HEK293 (cell line): ENCODE measurements at regions not wholly inside any gene's neighbourhood (a gene's known extent, or its start where the extent isn't known, plus 50 kb on each side); places are given as distances from the start of the nearest gene placed in this dataset.

Experiments
- CTCF ChIA-PET: fragments of 350-600 bp; formaldehyde crosslinking; extraction: SDS; loops from one replicate; lab custom pipeline; 2021; ENCODE audit warnings: antibody characterized with exemption; lab: Yijun Ruan, JAX
- POLR2A ChIA-PET: fragments of 300-600 bp; formaldehyde crosslinking; extraction: SDS; loops from one replicate; lab custom pipeline; 2020; ENCODE audit warnings: antibody characterized with exemption, inconsistent platforms; lab: Yijun Ruan, JAX
- H3K27ac ChIP-seq: fragments of 200-500 bp; sonication (Bioruptor generic); 2 replicates; pipeline ENCODE4 v1.5.1; 2014; ENCODE audit warnings: low read depth, low read length, control low read depth, inconsistent platforms; ENCODE audit errors: extremely low read depth
- H3K36me3 ChIP-seq, 2 experiments: fragments of 200-500 bp in 1 of 2; sonication (Bioruptor generic) in 1 of 2; 1 replicate in 1 of 2; 2 replicates in 1 of 2; pipeline ENCODE4 v1.5.1; 2014 to 2017; ENCODE audit warnings: inconsistent platforms in 2 of 2, low read length in 2 of 2; ENCODE audit not compliant: control insufficient read depth in 2 of 2, insufficient read depth in 1 of 2
- H3K4me1 ChIP-seq: fragments of 200-500 bp; sonication (Bioruptor generic); 2 replicates; pipeline ENCODE4 v1.5.1; 2014; ENCODE audit warnings: mild to moderate bottlenecking, low read length, inconsistent platforms; ENCODE audit not compliant: control insufficient read depth, insufficient read depth
- H3K4me3 ChIP-seq: 2 replicates; pipeline ENCODE4 v1.5.1; 2011; ENCODE audit warnings: low read depth, mild to moderate bottlenecking, control low read depth, low read length, moderate library complexity
- H3K9me3 ChIP-seq: fragments of 200-500 bp; sonication (Bioruptor generic); 2 replicates; pipeline ENCODE4 v1.5.1; 2014; ENCODE audit warnings: low read depth, low read length, inconsistent platforms; ENCODE audit not compliant: control insufficient read depth, insufficient read depth
- KLF10 ChIP-seq: fragments of 450-650 bp; IDR thresholded peaks from 2 replicates; pipeline ENCODE4 v1.5.1; 2018; ENCODE audit warnings: missing biosample characterization, mild to moderate bottlenecking, missing genetic modification characterization
- KLF17 ChIP-seq: fragments of 450-650 bp; formaldehyde crosslinking; IDR thresholded peaks from 2 replicates; pipeline ENCODE4 v1.5.1; 2016; ENCODE audit warnings: missing biosample characterization, missing genetic modification characterization
- MZF1 ChIP-seq: fragments of 450-650 bp; formaldehyde crosslinking; IDR thresholded peaks from 2 replicates; pipeline ENCODE4 v1.5.1; 2017; ENCODE audit warnings: missing biosample characterization, missing genetic modification characterization, borderline replicate concordance
- SETDB1 ChIP-seq: IDR thresholded peaks from one replicate; pipeline ENCODE4 v1.6.1; 2017; ENCODE audit warnings: mild to moderate bottlenecking, low read length, moderate library complexity, mixed read lengths; ENCODE audit not compliant: insufficient read length
- SP3 ChIP-seq: fragments of 450-650 bp; formaldehyde crosslinking; IDR thresholded peaks from 2 replicates; pipeline ENCODE4 v1.5.1; 2016; ENCODE audit warnings: missing biosample characterization, missing genetic modification characterization
- TRIM28 ChIP-seq: IDR thresholded peaks from 2 replicates; pipeline ENCODE4 v1.6.1; 2011; ENCODE audit warnings: low read length, control low read depth, borderline replicate concordance
- ZBTB8A ChIP-seq: fragments of 450-650 bp; formaldehyde crosslinking; IDR thresholded peaks from 2 replicates; pipeline ENCODE4 v1.5.1; 2016; ENCODE audit warnings: missing biosample characterization, missing genetic modification characterization
- ZFP3 ChIP-seq: fragments of 450-650 bp; formaldehyde crosslinking; IDR thresholded peaks from 2 replicates; pipeline ENCODE4 v1.5.1; 2016; ENCODE audit warnings: low read depth, missing biosample characterization, missing genetic modification characterization
- ZNF133 ChIP-seq: fragments of 450-650 bp; formaldehyde crosslinking; IDR thresholded peaks from 2 replicates; pipeline ENCODE4 v1.5.1; 2016; ENCODE audit warnings: missing biosample characterization, missing genetic modification characterization
- ZNF2 ChIP-seq: fragments of 450-650 bp; formaldehyde crosslinking; IDR thresholded peaks from 2 replicates; pipeline ENCODE4 v1.5.1; 2016; ENCODE audit warnings: missing biosample characterization, missing genetic modification characterization
- ZNF223 ChIP-seq: fragments of 450-650 bp; formaldehyde crosslinking; IDR thresholded peaks from 2 replicates; pipeline ENCODE4 v1.5.1; 2016; ENCODE audit warnings: missing biosample characterization, missing genetic modification characterization
- ZNF274 ChIP-seq, 2 experiments: fragments of 200-500 bp in 1 of 2; fragments of 450-650 bp in 1 of 2; sonication (Bioruptor generic) in 1 of 2; formaldehyde crosslinking in 1 of 2; IDR thresholded peaks; 2 replicates each; pipeline versions ENCODE4 v1.5.1 to v1.6.1; 2014 to 2016; ENCODE audit warnings: borderline replicate concordance in 1 of 2, inconsistent platforms in 1 of 2, low read length in 1 of 2, missing biosample characterization in 1 of 2, missing genetic modification characterization in 1 of 2
- ZNF335 ChIP-seq: fragments of 450-650 bp; formaldehyde crosslinking; conservative IDR thresholded peaks from 2 replicates; pipeline ENCODE4 v1.5.1; 2016; ENCODE audit warnings: missing biosample characterization, missing genetic modification characterization
- ZNF350 ChIP-seq: fragments of 450-650 bp; formaldehyde crosslinking; IDR thresholded peaks from 2 replicates; pipeline ENCODE4 v1.5.0; 2017; ENCODE audit warnings: missing biosample characterization, mild to moderate bottlenecking, missing genetic modification characterization
- ZNF555 ChIP-seq: fragments of 450-650 bp; formaldehyde crosslinking; conservative IDR thresholded peaks from 2 replicates; pipeline ENCODE4 v1.5.1; 2017; ENCODE audit warnings: missing biosample characterization, mild to moderate bottlenecking, missing genetic modification characterization, inconsistent platforms
- ZNF621 ChIP-seq: fragments of 450-650 bp; formaldehyde crosslinking; IDR thresholded peaks from 2 replicates; pipeline ENCODE4 v1.5.1; 2017; ENCODE audit warnings: missing biosample characterization, missing genetic modification characterization
- ZNF692 ChIP-seq: fragments of 450-650 bp; formaldehyde crosslinking; IDR thresholded peaks from 2 replicates; pipeline ENCODE4 v1.5.1; 2016; ENCODE audit warnings: missing biosample characterization, missing genetic modification characterization
- ZNF707 ChIP-seq: fragments of 450-650 bp; formaldehyde crosslinking; IDR thresholded peaks from 2 replicates; pipeline ENCODE4 v1.5.1; 2016; ENCODE audit warnings: missing biosample characterization, missing genetic modification characterization
- ZNF843 ChIP-seq: fragments of 450-650 bp; formaldehyde crosslinking; IDR thresholded peaks from 2 replicates; pipeline ENCODE4 v1.5.1; 2016; ENCODE audit warnings: missing biosample characterization, missing genetic modification characterization
- ZSCAN18 ChIP-seq: fragments of 450-650 bp; formaldehyde crosslinking; IDR thresholded peaks from 2 replicates; pipeline ENCODE4 v1.5.1; 2016; ENCODE audit warnings: missing biosample characterization, missing genetic modification characterization

GRCh38 chr10:78639629-78640028, 429.1 kb upstream of the ZMIZ1 start (continued):
- TF ChIP-seq SP3 (tag by site-specific recombination) (no peak), ZNF274 (IDR thresholded peaks at IDR 0.05; ENCODE audit: low read length) (no peak), ZNF274 (tag by site-specific recombination; IDR thresholded peaks at IDR 0.05; ENCODE audit: borderline replicate concordance) (no peak), ZNF707 (tag by site-specific recombination) (no peak), ZNF223 (tag by site-specific recombination) (no peak), ZNF621 (no peak), MZF1 (no peak), ZNF692 (no peak), ZBTB8A (tag by site-specific recombination) (no peak), ZSCAN18 (tag by site-specific recombination) (no peak), ZFP3 (no peak), ZNF350 (tag by site-specific recombination) (no peak), ZNF335 (tag by site-specific recombination) (no peak)

- Histone ChIP-seq H3K4me1 (no peaks in the 10 kb centered on the region), H3K9me3 (no peaks in the 10 kb centered on the region), H3K4me3 (no peak overlapping the region), H3K27ac (no peak overlapping the region), H3K36me3 (no peaks in the 10 kb centered on the region)
- no peak for TF ChIP-seq ZNF843 (tag by site-specific recombination)
- POLR2A ChIA-PET: no interaction called here
- CTCF ChIA-PET: interaction anchor here (0.6 to 1.1 kb wide), 4 partner anchors 17 to 339 kb away, joined by 3 to 4 read pairs (median 4); no protein-coding TSS in a partner anchor
These were observed 427.8 kb upstream of the ZMIZ1 start for GRCh38 chr10:78640796-78641636.

- POLR2A ChIA-PET: no interaction called here
- CTCF ChIA-PET: interaction anchor here (0.6 to 0.7 kb wide), 3 partner anchors 30 to 340 kb away, joined by 3 to 4 read pairs (median 3); no protein-coding TSS in a partner anchor
- no peak for TF ChIP-seq SETDB1
- TF ChIP-seq ZSCAN18 (tag by site-specific recombination): no peak
- TF ChIP-seq, all 188 proteins: peak for 0
- Histone ChIP-seq H3K9me3 (no peaks in the 10 kb centered on the region), H3K4me1 (no peaks in the 10 kb centered on the region), H3K27ac (no peak overlapping the region), H3K4me3 (no peak overlapping the region), H3K36me3 (no peaks in the 10 kb centered on the region)
These were observed 427.1 kb upstream of the ZMIZ1 start for GRCh38 chr10:78641693-78642092.

GRCh38 chr10:78642269-78642816, 426.4 kb upstream of the ZMIZ1 start:
- ChIA-PET POLR2A (no interaction called here), CTCF (interaction anchor here (0.6 to 0.7 kb wide), 2 partner anchors 211 to 431 kb away, joined by 3 read pairs; no protein-coding TSS in a partner anchor)
- Histone ChIP-seq H3K9me3 (no peaks in the 10 kb centered on the region), H3K4me1 (no peaks in the 10 kb centered on the region), H3K4me3 (no peak overlapping the region), H3K36me3 (no peaks in the 10 kb centered on the region), H3K27ac (no peak overlapping the region)
- TF ChIP-seq KLF10 (tag by site-specific recombination) (no peak), ZNF133 (no peak), KLF17 (tag by site-specific recombination) (no peak), ZNF2 (no peak), ZNF555 (tag by site-specific recombination) (no peak), TRIM28 (no peak)
